B cell (primary cell): ENCODE measurements at regions not wholly inside any gene's neighbourhood (a gene's known extent, or its start where the extent isn't known, plus 50 kb on each side); places are given as distances from the start of the nearest gene placed in this dataset.

ENCODE experiments used
- ATAC-seq: fragments of 200-7000 bp; cut with Tn5 transposase; one replicate; pipeline ENCODE4 v1.10.0; 2021; ENCODE audit warnings: low read depth, mild to moderate bottlenecking, moderate number of reproducible peaks, moderate library complexity
- CTCF ChIA-PET: fragments of 350-600 bp; sonication (Branson Sonifier 250); formaldehyde crosslinking; loops from one replicate; lab custom pipeline; 2021; ENCODE audit warnings: antibody characterized with exemption, inconsistent platforms; lab: Charles Lee
- POLR2A ChIA-PET: fragments of 350-600 bp; sonication (Branson Sonifier 250); formaldehyde crosslinking; loops from one replicate; lab custom pipeline; 2021; ENCODE audit warnings: antibody characterized with exemption; lab: Charles Lee
- DNase-seq: peaks from one replicate; pipeline ENCODE4 v3.0.0; 2013
- H2AFZ ChIP-seq: 2 replicates; pipeline ENCODE4 v1.6.1; 2012; ENCODE audit warnings: mild to moderate bottlenecking, low read depth, low read length; ENCODE audit not compliant: insufficient read depth, poor library complexity, severe bottlenecking
- H3K27ac ChIP-seq, 2 donors: 1 replicate in 1 of 2; 2 replicates in 1 of 2; pipeline ENCODE4 v1.5.1; 2012 to 2013; ENCODE audit warnings: low read length in 2 of 2, mild to moderate bottlenecking in 2 of 2, moderate library complexity in 1 of 2
- H3K27me3 ChIP-seq, 4 experiments: fragments of 200-600 bp in 1 of 4; sonication (generic) in 1 of 4; replicated peaks in 1 of 4; 1 replicate in 2 of 4; 2 replicates in 2 of 4; pipeline versions ENCODE4 v1.6.1 to v1.7.0; 2013 to 2016; ENCODE audit warnings: low read length in 3 of 4, mild to moderate bottlenecking in 2 of 4, mixed read lengths in 1 of 4, moderate library complexity in 1 of 4; ENCODE audit not compliant: insufficient read depth in 4 of 4, control insufficient read depth in 3 of 4; ENCODE audit errors: control extremely low read depth in 1 of 4
- H3K36me3 ChIP-seq, 2 experiments: replicated peaks in 1 of 2; 1 replicate in 1 of 2; 2 replicates in 1 of 2; pipeline versions ENCODE4 v1.6.1 to v1.7.1; 2013; ENCODE audit warnings: low read length in 1 of 2; ENCODE audit not compliant: insufficient read depth in 2 of 2, control insufficient read depth in 1 of 2; ENCODE audit errors: control extremely low read depth in 1 of 2, extremely low read depth in 1 of 2
- H3K4me1 ChIP-seq, 2 donors: fragments of 200-600 bp in 1 of 2; sonication (generic) in 1 of 2; 1 replicate in 1 of 2; 2 replicates in 1 of 2; pipeline versions ENCODE4 v1.5.1 to v1.6.1; 2013 to 2017; ENCODE audit warnings: low read length in 2 of 2; ENCODE audit not compliant: control insufficient read depth in 2 of 2, insufficient read depth in 2 of 2
- H3K4me2 ChIP-seq: replicated peaks from 2 replicates; pipeline ENCODE3; 2012; ENCODE audit warnings: mild to moderate bottlenecking, low read depth, low read length; ENCODE audit not compliant: poor library complexity, severe bottlenecking
- H3K4me3 ChIP-seq, 5 experiments: fragments of 200-600 bp in 1 of 5; sonication (generic) in 1 of 5; 1 replicate in 3 of 5; 2 replicates in 2 of 5; pipeline versions ENCODE4 v1.5.1 to v1.7.0; 2011 to 2016; ENCODE audit warnings: low read length in 4 of 5, mild to moderate bottlenecking in 4 of 5, low read depth in 2 of 5, control low read depth in 1 of 5, moderate library complexity in 1 of 5; ENCODE audit not compliant: insufficient read depth in 1 of 5; ENCODE audit errors: control extremely low read depth in 1 of 5, extremely low read depth in 1 of 5
- H3K79me2 ChIP-seq: fragments of 200-600 bp; sonication (generic); one replicate; pipeline ENCODE4 v1.6.0; 2016; ENCODE audit warnings: low read length; ENCODE audit not compliant: control insufficient read depth, insufficient read depth
- H3K9ac ChIP-seq: fragments of 200-600 bp; sonication (generic); 2 replicates; pipeline ENCODE4 v1.6.1; 2017; ENCODE audit warnings: mild to moderate bottlenecking, low read length, moderate library complexity
- H3K9me3 ChIP-seq, 3 donors: one replicate each; pipeline versions ENCODE4 v1.6.1 to v1.7.1; 2013; ENCODE audit warnings: low read length in 2 of 3; ENCODE audit not compliant: control insufficient read depth in 2 of 3, insufficient read depth in 1 of 3; ENCODE audit errors: control extremely low read depth in 1 of 3
- H4K20me1 ChIP-seq: 2 replicates; pipeline ENCODE4 v1.6.0; 2012; ENCODE audit warnings: mild to moderate bottlenecking, low read length; ENCODE audit not compliant: insufficient read depth, control insufficient read depth, poor library complexity, severe bottlenecking
- H3K27ac Mint-ChIP-seq: one replicate; pipeline ENCODE4 v1.8.0; 2021; ENCODE audit warnings: mixed read lengths
- H3K27me3 Mint-ChIP-seq: one replicate; pipeline ENCODE4 v1.8.0; 2021; ENCODE audit warnings: mixed read lengths
- H3K4me1 Mint-ChIP-seq: one replicate; pipeline ENCODE4 v1.8.0; 2021; ENCODE audit warnings: mixed read lengths
- H3K4me3 Mint-ChIP-seq: one replicate; pipeline ENCODE4 v1.8.0; 2021; ENCODE audit warnings: mixed read lengths
- H3K9me3 Mint-ChIP-seq: one replicate; pipeline ENCODE4 v1.8.0; 2022; ENCODE audit warnings: mixed read lengths; ENCODE audit not compliant: insufficient read depth
- EZH2 ChIP-seq: IDR thresholded peaks from 2 replicates; pipeline ENCODE4 v1.6.1; 2012; ENCODE audit warnings: borderline replicate concordance, low read depth, mild to moderate bottlenecking, moderate library complexity, low read length; ENCODE audit not compliant: insufficient read depth, poor library complexity, severe bottlenecking
- WGBS: methylation state at CpG from one replicate; pipeline ENCODE4 v1.1.5; 2013; ENCODE audit warnings: missing lambda C conversion rate; ENCODE audit not compliant: insufficient coverage; 5-methylcytosine and 5-hydroxymethylcytosine counted together
- intact Hi-C: fragments of 100-400 bp; cut with micrococcal nuclease; formaldehyde crosslinking; loops from one replicate; pipeline ENCODE4 v1.10.0; 2022
- TF ChIP-seq, protein P1 (sequence below): fragments of 200-600 bp; IDR thresholded peaks from one replicate; pipeline ENCODE4 v1.8.0; 2022; ENCODE audit warnings: antibody characterized with exemption, mild to moderate bottlenecking

DNA sequence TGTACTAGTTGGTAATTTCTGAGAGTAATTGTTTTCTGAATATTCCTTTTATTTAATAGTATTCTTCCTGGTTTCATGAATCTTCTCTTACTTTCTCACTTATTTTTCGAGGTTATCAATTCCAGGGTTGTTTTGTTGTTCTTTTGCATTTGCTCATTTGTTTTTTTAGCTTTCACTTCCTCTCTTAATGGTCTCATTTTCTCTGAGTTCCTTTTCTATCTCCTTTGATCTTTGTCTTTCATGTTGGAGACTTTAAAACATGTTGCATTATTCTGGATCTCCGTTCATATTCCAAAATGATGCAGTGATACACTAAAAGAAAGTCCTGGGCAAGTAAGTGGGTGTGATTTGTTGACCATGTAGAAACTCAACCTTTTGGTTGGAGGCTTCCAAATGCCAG, 345.3 kb upstream of the SLC35B3 start:
- Histone ChIP-seq H3K9me3 (peaks cover 0 to 3% (median 0%) of the 10 kb centered on the region in 3 donors), H3K9ac (no peak overlapping the region), H4K20me1 (no peaks in the 10 kb centered on the region), H3K4me2 (no peak overlapping the region), H3K27ac (no peak overlapping the region), H2AFZ (no peak overlapping the region), H3K27me3 (no peaks in the 10 kb centered on the region), H3K4me1 (no peaks in the 10 kb centered on the region), H3K4me3 (no peak overlapping the region), H3K79me2 (no peaks in the 10 kb centered on the region), H3K36me3 (no peaks in the 10 kb centered on the region)
- Mint-ChIP-seq H3K27me3 (no peaks in the 10 kb centered on the region), H3K4me1 (peaks cover 2% of the 10 kb centered on the region), H3K4me3 (no peak overlapping the region), H3K27ac (no peak overlapping the region), H3K9me3 (no peaks in the 10 kb centered on the region)
- WGBS: no CpG with 5 or more reads among the region's 2 CpGs
- intact Hi-C loops: no loop called here
- DNase-seq: no peak
- POLR2A ChIA-PET: no interaction called here
- TF ChIP-seq, protein P1, sequence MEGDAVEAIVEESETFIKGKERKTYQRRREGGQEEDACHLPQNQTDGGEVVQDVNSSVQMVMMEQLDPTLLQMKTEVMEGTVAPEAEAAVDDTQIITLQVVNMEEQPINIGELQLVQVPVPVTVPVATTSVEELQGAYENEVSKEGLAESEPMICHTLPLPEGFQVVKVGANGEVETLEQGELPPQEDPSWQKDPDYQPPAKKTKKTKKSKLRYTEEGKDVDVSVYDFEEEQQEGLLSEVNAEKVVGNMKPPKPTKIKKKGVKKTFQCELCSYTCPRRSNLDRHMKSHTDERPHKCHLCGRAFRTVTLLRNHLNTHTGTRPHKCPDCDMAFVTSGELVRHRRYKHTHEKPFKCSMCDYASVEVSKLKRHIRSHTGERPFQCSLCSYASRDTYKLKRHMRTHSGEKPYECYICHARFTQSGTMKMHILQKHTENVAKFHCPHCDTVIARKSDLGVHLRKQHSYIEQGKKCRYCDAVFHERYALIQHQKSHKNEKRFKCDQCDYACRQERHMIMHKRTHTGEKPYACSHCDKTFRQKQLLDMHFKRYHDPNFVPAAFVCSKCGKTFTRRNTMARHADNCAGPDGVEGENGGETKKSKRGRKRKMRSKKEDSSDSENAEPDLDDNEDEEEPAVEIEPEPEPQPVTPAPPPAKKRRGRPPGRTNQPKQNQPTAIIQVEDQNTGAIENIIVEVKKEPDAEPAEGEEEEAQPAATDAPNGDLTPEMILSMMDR: no peak
- TF ChIP-seq EZH2: no peak
- ATAC-seq: no peak
- CTCF ChIA-PET: no interaction called here

DNA sequence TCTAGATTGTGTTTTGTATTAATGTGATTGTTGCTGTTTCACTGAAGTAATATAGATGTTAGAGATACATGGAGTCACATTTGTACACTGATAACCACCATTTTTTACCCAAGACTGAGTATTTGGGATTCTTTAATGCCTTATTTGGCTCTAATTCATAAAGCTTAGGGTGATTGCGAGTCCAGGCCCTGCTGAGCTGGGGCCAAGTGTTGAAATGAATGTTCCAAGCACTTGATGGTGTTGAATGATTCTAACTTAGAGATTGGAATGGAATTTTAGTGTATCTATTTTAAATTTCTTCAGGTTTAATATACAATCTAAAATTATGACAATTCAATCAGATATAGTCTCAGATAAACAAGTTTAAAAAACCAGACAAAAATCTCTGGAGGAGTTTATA, 329.4 kb upstream of the SLC35B3 start:
- Histone ChIP-seq H3K79me2 (no peaks in the 10 kb centered on the region), H3K9me3 (no peaks in the 10 kb centered on the region), H3K27me3 (no peaks in the 10 kb centered on the region), H4K20me1 (no peaks in the 10 kb centered on the region), H3K4me2 (no peak overlapping the region), H3K9ac (no peak overlapping the region), H3K36me3 (no peaks in the 10 kb centered on the region), H2AFZ (no peak overlapping the region), H3K4me3 (no peak overlapping the region), H3K27ac (no peak overlapping the region), H3K4me1 (no peaks in the 10 kb centered on the region)
- H3K4me3 Mint-ChIP-seq: no peak overlapping the region
- no peak overlapping the region for H3K27ac Mint-ChIP-seq
- no peak for DNase-seq
- WGBS: no CpG with 5 or more reads among the region's 1 CpG
- TF ChIP-seq EZH2: no peak
- TF ChIP-seq, protein P1: no peak
- no peaks in the 10 kb centered on the region for H3K9me3 Mint-ChIP-seq
- no peaks in the 10 kb centered on the region for H3K27me3 Mint-ChIP-seq
- no peak for ATAC-seq
- POLR2A ChIA-PET: no interaction called here
- intact Hi-C loops: no loop called here
- no peaks in the 10 kb centered on the region for H3K4me1 Mint-ChIP-seq
- CTCF ChIA-PET: no interaction called here
